ENCODE measurements at regions not wholly inside any gene's neighbourhood (a gene's known extent, or its start where the extent isn't known, plus 50 kb on each side); places are given as distances from the start of the nearest gene placed in this dataset.

GRCh38 chr2:144190908-144191605 is 328.9 kb downstream of the ZEB2 start:
- Mint-ChIP-seq H3K36me3 (ENCODE audit: insufficient read depth in 1 of 3, low read depth in 3 of 3) (no peaks in the 10 kb centered on the region), H3K27ac (no peak overlapping the region), H3K9me3 (no peaks in the 10 kb centered on the region), H3K4me3 (no peak overlapping the region), H3K4me1 (no peaks in the 10 kb centered on the region; a peak in 1 of 4 replicates), H3K27me3 (ENCODE audit: low read depth) (no peaks in the 10 kb centered on the region)
- H2AFZ ChIP-seq (ENCODE audit: low read length) = no peak overlapping the region
- H2BK120ac ChIP-seq (ENCODE audit: low read depth, low read length, poor library complexity, severe bottlenecking) = no peak overlapping the region
- H3K79me2 ChIP-seq (ENCODE audit: insufficient read depth, low read length) = no peaks in the 10 kb centered on the region
- no peaks in the 10 kb centered on the region for H3K27me3 ChIP-seq (ENCODE audit: insufficient read depth, low read length)
- no peaks in the 10 kb centered on the region for H3K79me1 ChIP-seq (ENCODE audit: insufficient read depth, low read depth, low read length, poor library complexity, severe bottlenecking)
- H2BK20ac ChIP-seq (ENCODE audit: low read depth, low read length, poor library complexity, severe bottlenecking) = no peak overlapping the region
- no peak for TF ChIP-seq CTCF (conservative IDR thresholded peaks at IDR 0.05)
- no peak overlapping the region for H3K4ac ChIP-seq (ENCODE audit: low read depth, low read length)
- H4K91ac ChIP-seq (ENCODE audit: insufficient read length, low read depth, low read length) = no peak overlapping the region
- no peak overlapping the region for H2BK5ac ChIP-seq (ENCODE audit: insufficient read length, low read length)
- H3K56ac ChIP-seq (ENCODE audit: insufficient read length, low read depth, low read length) = no peak overlapping the region
- H2BK12ac ChIP-seq (ENCODE audit: insufficient read length, low read depth, low read length) = no peak overlapping the region
- DNase-seq = no peak
- H3K14ac ChIP-seq (ENCODE audit: insufficient read depth, low read length) = no peak overlapping the region
- H3K4me1 ChIP-seq (ENCODE audit: insufficient read depth, low read length) = no peaks in the 10 kb centered on the region
- no CpG with 5 or more reads among the region's 4 CpGs for WGBS (ENCODE audit: extremely low coverage, insufficient read length, low lambda C conversion rate)
- H2BK15ac ChIP-seq (ENCODE audit: low read depth, low read length) = no peak overlapping the region
- no peak overlapping the region for H2AK5ac ChIP-seq (ENCODE audit: insufficient read length, low read length)
- H3K23me2 ChIP-seq (ENCODE audit: insufficient read length, low read depth, low read length, poor library complexity, severe bottlenecking) = no peaks in the 10 kb centered on the region
- H4K20me1 ChIP-seq (ENCODE audit: control insufficient read depth, insufficient read depth, insufficient read length) = no peaks in the 10 kb centered on the region
- no peak overlapping the region for H4K8ac ChIP-seq (replicated peaks; ENCODE audit: insufficient read length, low read depth, low read length)
- no peak overlapping the region for H4K5ac ChIP-seq (ENCODE audit: insufficient read length, low read depth, low read length)
- H3K18ac ChIP-seq (ENCODE audit: insufficient read length, low read depth, low read length) = no peak overlapping the region
- H3K9me3 ChIP-seq (ENCODE audit: control insufficient read depth, low read depth, low read length) = no peaks in the 10 kb centered on the region
- no peak overlapping the region for H3K23ac ChIP-seq (ENCODE audit: insufficient read length, low read depth, low read length)
- no peak overlapping the region for H3K9ac ChIP-seq (ENCODE audit: extremely low read depth, insufficient read length, low read length)
- H3K27ac ChIP-seq (ENCODE audit: insufficient read length, low read depth, low read length) = no peak overlapping the region
- no peak overlapping the region for H3K4me2 ChIP-seq (ENCODE audit: insufficient read depth, insufficient read length, low read length)
- H3T11ph ChIP-seq (ENCODE audit: low read length) = no peak overlapping the region

Data from H9 (cell line).